GM19397 (cell line): ENCODE measurements at regions not wholly inside any gene's neighbourhood (a gene's known extent, or its start where the extent isn't known, plus 50 kb on each side); places are given as distances from the start of the nearest gene placed in this dataset.
A peak's percentile ranks its signal among the peaks of the same experiment; 100 is the strongest.
"Not testable (repeated sequence)": the region's sequence is repeated elsewhere in the genome, so short reads cannot be mapped to it uniquely, and the experiment has no call there.

Source experiments
- ATAC-seq: cut with Tn5 transposase; IDR thresholded peaks from one replicate; pipeline ENCODE4 v1.9.1; 2021; ENCODE audit warnings: mild to moderate bottlenecking, moderate library complexity; ENCODE audit not compliant: unreplicated experiment

DNA sequence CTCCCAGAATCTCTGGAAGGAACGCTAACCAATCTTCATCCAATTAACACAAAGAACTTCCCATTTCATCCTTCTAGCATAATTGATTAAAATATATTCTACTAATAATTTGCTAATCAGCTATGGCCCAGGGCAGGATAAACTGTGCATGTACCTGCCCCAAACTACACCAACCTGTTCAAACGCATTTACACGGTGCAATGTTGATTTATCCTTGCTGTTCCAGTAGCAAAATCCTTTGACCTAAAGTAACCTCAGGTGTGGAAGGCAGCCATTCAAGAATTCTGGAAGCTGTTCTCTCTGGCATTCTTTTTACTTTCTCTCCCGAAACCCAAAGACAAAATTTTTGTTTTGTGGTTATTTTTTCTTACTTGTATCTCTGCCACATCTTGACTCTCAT lies 309.4 kb downstream of the ZNF674 start:
- ATAC-seq, result no peak

DNA sequence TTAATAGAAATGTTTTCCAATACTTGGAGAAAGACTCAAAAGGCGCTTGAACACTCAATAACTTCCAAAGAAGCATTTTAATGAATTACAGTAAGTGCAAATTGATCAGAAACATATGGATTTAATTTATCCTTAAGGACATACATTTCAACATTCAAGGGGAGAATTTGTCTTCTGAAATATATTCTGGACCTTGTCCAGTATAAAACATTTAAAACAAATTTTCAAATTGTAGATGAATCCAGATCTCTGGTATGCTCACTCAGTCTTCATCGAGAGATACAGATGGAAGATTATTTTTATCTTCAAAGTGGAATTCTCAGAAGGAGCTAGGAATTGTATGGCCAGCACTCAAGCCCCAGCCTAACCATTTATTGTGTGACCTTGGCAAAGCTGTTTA lies 310.4 kb downstream of the ZNF674 start:
- ATAC-seq, result no peak

DNA sequence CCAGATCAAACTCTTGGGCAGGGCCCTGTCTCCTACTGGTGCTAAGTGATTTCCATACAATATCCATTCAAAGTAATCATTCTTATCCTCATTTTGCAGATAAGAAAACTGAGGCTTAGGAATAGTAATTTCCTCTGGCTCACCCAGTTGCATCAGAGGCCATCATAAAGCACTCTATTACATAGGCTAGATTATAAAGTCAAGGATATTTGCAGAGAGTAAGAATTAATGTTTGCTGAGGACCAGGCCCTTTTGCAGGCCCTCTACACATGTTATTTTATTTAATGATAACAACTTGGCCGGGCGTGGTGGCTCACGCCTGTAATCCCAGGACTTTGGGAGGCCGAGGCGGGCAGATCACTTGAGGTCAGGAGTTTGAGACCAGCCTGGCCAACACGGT lies 316.8 kb downstream of the ZNF674 start:
- no peak for ATAC-seq

DNA sequence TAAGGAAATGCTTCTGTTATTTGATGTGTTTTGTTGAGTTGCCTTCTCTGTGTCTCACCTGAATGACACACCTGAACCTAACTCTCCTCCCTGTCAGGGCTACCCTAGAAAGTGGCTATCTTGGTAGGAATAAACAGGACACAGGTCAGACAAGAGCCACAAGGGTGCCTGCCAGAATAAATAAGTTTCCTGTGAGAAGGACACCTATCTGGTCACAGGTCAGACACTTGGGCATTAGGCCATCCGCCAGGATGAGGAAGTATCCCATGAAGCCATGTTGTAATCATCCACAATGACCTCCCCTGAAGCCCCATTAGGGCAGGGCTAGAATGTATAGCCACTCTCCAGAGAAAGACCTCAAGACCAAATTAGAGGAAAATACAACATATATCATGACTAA lies 318.8 kb downstream of the ZNF674 start:
- ATAC-seq, result no peak

DNA sequence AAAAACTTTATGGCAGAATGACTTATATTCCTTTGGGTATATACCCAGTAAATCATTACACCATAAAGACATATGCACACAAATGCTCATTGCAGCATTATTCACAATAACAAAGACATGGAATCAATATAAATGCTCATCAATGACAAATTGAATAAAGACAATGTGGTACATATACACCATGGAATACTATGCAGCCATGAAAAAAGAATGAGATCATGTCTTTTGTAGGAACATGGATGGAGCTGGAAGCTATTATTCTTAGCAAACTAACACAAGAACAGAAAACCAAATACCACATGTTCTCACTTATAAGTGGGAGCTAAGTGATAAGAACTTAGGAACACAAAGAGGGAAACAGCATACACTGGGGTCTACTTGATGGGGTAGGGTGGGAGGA lies 321.7 kb downstream of the ZNF674 start:
- ATAC-seq, result not testable (repeated sequence)

DNA sequence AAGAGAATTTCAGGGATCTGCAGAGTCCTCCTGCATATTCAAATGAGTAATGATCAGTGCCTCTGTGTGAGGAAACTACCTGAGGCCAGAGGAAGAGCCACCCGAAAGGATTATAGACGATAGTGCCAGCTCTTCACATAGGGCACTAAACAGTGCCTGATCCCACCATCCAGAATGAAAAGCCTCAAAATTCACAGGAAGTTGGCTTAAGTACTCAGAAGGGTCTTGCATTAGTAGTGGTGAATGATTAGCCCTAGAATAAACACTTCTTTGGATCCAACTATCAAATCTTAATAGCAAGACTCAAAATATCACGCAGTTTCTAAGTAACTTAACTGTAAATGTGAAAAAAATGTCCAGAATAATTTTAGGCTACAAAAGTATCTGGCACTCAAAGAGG lies 324.4 kb downstream of the ZNF674 start:
- no peak for ATAC-seq

DNA sequence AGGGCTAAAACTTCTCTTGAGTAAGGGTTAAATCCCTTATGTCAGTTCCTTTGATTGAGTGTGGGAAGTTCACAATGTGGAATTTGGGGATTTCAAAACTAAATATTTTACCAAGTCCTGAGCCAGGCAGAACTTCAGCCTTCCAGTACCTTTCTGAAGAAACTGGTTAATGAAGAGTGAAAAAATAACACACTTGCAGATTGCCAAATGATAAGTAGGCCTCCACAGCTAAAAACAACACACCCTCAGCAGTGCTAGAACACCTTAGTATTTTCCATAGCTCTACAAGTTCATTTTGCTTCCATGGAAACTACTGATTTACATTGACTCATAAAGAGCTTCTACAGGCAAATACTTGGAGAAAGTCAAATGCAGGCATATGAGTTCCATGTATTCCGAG lies 326.8 kb downstream of the ZNF674 start:
- no peak for ATAC-seq

DNA sequence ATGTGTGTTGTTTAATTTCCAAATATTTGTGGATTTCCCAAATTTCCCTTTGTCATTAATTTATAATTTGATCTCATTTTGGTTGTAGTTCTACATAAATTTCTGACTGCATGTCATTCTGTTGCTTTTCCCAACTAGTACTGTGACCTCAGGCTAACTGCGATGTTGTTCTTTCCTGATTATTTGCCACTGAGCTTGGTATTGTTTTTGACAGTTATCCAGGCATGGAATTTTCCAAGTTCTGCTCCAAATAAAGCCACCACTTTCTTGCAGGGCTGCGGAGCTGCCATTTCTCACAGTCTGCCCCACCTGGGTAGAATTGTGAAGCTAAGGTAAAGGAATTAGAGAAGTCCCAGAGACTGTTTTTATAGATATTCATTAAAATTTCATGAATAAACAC lies 328.8 kb downstream of the ZNF674 start:
- ATAC-seq, result no peak

DNA sequence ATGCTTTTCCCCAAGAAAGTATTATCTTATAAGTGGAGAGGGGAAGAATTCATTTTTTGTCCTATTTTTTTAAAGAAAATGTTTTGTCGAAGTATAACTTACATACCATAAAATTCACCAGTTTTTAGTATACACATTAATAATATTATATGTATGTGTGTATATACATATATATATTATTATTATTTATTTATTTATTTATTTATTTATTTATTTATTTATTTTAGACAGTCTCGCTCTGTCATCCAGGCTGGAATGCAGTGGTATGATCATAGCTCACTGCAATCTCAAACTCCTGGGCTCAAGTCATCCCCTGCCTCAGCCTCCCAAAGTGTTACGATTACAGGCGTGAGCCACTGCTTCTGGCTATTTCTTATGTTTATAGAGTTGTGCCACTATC lies 334.1 kb downstream of the ZNF674 start:
- no peak for ATAC-seq

DNA sequence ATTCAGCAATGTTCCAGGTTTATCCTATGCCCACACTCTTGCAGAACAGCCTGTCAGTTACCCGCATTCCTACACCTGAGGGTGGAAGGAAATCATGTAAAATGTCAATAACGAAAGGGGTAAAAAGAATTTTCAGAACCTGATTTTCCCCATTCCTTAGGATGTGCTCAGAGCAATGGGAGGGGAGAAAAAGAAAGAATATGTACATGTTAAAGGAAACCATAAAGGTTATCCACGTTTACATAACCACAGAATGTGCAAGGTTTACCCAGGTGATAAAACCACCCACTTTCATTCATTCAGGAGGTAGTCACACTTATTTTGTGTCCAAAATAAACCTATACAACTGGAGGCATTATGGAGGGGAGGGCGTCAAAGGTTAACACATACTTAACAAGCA lies 335.5 kb downstream of the ZNF674 start:
- no peak for ATAC-seq

DNA sequence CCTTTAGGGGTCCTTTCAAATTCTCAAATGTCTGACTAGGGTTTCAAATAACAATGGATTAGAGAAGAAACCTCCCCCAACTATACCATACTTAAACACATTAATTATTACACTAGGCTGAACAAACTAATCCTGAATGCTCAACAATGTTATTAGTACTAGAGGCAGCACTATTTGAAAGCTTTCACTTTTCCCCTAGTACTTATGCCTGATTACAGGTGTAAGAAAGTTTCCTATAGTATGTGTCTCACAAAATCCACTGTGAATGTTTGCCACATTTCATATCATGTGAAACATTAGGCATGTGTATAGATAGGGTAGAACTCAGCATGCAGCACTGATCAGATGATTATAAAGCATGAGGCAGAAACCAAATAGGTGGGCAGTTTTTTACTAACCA lies 336.2 kb downstream of the ZNF674 start:
- ATAC-seq, result no peak

DNA sequence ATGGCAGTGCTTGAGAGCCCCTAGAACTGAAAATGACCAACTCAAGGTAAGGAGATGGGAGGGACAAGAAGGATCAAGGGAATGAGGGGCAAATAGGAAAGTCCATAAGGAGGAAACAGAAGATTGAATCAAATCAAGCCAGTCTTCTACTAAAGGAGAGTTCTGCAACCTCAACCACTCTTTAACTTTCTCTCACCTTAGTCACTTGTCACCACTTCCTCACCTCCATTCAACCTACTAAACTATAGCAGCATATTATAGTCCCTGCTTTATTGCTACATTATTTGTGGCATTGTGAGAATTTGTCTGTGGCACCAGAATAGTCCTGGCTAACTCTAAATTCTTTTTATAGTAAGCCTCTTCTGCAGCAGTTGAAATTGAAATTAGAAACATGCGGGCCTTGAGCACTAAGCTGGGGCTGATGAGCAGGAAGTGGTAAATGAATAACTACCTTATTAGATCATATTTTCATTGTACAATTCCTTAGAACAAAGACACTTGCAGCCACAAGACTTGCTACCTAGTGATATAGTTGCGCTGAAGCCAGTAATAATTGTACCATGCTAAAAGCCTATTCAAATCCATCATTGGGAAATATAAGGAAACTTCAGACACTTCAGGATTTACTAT lies 336.9 kb downstream of the ZNF674 start:
- no peak for ATAC-seq

DNA sequence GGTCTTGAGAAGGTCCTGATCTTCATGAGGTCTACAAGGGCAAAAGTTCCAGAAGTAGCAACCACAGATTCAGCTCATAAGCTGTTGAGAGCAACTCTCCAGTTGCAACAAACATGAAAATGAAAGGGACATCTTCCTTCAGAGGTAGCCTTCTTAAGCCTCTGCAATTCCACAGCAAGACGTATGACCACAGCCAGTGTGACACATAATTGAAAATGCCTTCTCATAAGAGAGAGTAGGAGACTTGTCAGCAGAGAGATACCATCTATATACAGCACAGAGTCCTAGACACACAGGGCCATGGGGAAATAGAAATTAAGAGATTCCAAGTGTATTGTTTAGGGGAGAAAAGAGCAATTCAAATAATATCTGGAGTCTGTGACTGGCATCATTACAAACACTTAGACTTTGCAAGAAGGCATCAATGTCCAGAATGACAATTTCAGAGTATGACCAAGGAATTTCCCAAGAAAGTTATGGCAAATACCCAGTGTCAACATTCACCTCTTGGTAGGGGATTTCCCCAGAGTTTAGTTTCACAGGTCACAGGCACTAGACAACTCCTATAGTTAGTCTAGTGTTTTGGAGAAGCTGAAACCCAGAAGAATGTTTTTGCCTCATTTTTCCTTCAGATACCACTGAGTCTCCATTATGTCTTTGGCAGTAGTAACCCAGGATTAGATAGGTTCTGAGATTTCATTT lies 340.3 kb downstream of the ZNF674 start:
- ATAC-seq, result no peak

DNA sequence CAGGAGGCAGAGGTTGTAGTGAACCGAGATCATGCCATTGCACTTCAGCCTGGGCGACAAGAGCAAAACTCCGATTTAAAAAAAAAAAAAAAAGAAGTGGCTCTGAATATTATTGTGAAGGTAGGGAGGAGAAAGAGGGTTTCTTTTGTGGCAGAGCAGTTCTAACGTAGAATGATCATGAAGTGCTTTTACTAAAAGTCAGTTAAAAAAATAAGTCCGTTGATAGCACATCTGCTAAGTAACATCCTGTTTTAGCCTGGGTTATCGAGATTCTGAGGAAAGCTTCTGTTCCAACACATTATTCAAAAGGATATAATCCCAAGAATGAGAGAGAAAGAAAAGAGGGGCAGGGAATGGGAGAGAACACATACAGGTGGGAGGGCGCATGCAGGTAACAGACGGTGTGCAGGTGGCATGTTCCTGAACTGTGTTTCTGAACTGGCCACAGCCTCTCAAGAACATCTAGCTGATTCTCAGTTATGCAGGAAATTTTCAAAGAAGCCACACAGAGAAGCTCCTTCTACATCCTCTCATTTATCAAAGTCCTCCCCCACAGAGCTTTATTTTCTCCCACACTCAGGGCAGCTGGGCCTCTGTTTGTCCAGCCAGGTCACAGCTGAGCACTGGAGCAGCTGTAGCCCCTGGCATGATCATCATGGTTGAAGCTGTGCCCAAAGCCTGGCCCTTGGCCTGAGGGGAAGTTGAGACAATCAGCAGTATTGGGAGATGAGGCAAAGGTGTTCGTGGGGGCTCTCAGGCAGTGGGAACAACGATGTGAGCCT lies 342.3 kb downstream of the ZNF674 start:
- no peak for ATAC-seq

DNA sequence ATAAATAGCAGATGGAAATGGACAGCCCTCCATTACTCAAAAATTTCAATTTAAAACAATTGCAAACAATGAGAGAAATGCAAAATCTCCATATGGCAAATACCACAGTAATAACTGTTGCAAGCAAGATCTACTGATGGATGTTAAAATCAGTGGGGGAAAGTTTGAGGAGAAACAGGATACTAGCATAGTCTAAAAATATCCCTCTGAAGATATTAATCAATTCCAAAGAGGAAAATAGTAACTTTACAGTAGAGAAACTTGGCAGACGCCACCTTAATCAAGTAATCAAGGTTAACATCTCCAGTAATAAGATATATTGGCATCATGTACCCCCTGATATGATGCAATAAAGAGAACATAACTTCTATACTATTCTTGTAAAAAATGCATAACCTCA lies 344.8 kb downstream of the ZNF674 start:
- no peak for ATAC-seq

DNA sequence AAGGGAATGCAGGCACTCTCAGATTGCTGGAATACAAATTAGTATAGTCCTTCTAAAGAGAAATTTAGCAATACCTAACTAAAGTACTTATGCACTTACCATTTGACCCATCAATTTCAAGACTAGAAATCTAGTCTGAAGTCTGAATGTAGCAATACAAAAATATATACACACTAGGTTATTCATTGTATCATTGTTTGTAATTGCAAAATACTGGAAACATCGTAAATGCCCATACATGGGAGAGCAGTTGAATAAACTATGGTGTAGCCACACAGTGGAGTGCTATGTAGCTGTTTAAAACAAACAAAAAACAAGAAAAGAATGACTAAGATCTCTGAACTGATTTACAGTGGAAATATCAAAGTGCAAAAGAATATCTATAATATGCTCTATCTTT lies 346.4 kb downstream of the ZNF674 start:
- ATAC-seq, result no peak

DNA sequence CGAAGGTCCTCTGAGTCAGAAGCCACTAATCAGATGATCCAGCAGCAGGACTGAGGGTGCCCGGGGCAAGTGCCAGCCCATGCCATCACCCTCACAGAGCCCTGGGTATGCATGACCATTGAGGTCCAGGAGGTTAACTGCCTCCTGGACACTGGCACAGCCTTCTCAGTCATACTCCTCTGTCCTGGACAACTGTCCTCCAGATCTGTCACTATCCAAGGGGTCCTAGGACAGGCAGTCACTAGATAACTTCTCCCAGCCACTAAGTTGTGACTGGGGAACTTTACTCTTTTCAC lies 358.5 kb downstream of the ZNF674 start:
- not testable (repeated sequence) for ATAC-seq

DNA sequence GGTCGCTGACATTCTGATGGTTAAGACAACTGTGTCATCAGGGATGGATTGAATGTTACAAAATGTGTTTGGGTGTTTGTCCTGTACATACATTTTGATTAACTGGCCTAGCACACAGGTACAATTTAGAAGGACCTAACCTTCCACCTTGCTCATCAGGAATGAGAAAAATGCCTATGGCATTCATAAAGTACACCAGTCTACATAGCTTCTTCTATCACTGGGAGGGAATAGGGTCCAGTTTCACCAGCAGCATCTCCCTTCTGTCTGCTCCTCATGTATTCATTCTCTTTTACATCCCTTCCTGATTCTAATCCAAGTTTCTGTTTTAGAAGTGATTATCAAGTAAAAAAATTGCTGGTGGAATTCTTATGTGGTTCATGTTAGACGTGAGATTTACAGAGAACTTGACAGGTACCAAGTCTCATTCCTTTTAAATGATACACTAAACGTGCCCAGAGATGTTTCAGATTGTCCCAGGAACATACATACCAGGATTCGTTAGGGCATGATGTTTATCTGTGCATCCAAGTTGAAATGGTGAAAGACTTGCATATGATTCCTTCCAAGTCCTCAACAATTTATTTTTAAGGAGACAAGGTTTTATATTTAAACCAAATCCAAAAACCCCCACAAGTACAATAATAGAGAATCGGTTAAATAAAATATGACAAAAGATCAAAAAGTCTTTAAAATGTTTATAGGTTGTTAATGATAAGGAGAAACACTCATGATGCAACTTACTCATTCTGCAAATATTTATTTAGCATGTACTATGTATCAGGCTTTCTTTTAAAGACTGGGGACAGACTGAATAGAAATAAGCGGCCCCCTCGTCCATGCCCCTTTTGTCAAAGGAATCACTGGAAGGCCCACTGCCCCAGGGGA lies 359.1 kb downstream of the ZNF674 start:
- no peak for ATAC-seq

DNA sequence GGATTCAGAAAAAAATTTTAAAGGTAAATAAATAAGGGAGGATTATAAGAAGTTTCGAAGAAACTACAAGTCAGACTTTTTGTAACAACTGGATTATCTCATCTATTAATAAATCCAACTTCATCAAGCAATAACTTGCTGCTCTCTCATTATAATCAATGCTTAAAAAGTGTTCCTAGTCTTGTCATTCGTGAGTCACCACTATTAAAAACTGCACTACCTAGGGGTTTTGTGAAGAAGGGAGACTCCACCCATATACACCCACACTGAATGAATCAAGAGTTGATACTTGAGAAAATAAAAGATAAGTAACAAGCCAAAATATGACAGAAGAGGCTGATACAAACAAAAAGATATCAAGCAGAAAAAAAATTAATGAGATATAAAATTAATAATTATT lies 360.5 kb downstream of the ZNF674 start:
- no peak for ATAC-seq

DNA sequence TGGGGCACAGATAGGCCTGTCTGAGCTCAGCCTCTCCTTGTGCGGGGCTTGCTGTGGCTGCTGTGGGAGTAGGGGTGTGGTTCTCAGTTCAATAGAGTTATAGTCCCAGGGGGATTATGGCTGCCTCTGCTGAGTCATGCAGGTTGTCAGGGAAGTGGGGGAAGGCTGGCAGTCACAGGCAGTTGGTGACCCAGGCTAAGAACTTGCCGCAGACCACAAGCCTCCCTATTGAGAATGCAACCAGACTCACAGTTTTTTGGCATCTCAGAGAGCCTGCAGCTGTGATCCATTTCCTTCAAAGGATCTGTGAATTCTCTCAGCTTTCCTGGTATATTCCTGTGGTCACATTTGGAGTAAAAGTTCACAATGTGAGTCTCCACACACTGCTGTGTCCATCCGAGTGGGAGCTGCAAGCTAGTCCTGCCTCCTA lies 364.9 kb downstream of the ZNF674 start:
- ATAC-seq, result peak; percentile 97

DNA sequence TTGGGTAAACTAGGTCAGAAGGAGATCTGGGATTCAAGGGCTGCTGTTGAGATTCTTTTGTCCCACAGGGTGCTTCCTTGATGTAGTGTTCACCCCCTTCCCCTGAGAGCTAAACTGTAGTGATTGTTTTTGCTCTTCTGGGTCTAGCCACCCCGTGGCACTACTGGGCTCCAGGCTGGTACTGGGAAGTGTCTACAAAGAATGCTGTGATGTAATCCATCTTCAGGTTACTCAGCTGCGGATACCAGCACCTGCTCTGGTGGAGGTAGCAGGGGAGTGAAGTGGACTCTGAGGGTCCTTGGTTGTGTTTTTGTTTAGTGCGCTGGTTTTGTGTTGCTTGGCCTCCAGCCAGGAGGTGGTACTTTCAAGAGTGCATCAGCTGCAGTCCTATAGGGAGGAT lies 365.5 kb downstream of the ZNF674 start:
- ATAC-seq, result peak; percentile 21
